ENCODE measurements at regions not wholly inside any gene's neighbourhood (a gene's known extent, or its start where the extent isn't known, plus 50 kb on each side); places are given as distances from the start of the nearest gene placed in this dataset.

GRCh38 chr18:55073116-55073515 lies 113.9 kb upstream of the CCDC68 start:
- Histone ChIP-seq H3K27me3 (no peaks in the 10 kb centered on the region), H3K4me2 (no peak overlapping the region), H3K9me3 (ENCODE audit: low read depth) (no peaks in the 10 kb centered on the region), H3K36me3 (replicated peaks; ENCODE audit: insufficient read depth, low read depth) (no peaks in the 10 kb centered on the region), H3K4me3 (no peak overlapping the region), H3K9me2 (replicated peaks; ENCODE audit: insufficient read depth) (no peaks in the 10 kb centered on the region), H3K27ac (no peak overlapping the region), H3K4me1 (ENCODE audit: insufficient read depth) (no peaks in the 10 kb centered on the region), H4K20me1 (ENCODE audit: insufficient read depth, poor library complexity, severe bottlenecking) (no peaks in the 10 kb centered on the region), H2AFZ (no peak overlapping the region), H3K79me2 (no peaks in the 10 kb centered on the region)
- DNase-seq (ENCODE audit: low spot score) = no peak
- 82% methylated on average over 4 of the region's 4 CpGs for WGBS (ENCODE audit: low lambda C conversion rate, missing lambda C conversion rate)
- no peak for TF ChIP-seq EZH2phosphoT487 (IDR thresholded peaks at IDR 0.05; ENCODE audit: low read depth, severe bottlenecking, unreplicated experiment)
- no peak for TF ChIP-seq EZH2 (IDR thresholded peaks at IDR 0.05; ENCODE audit: borderline replicate concordance)
- no peak for TF ChIP-seq CTCF (IDR thresholded peaks at IDR 0.05; ENCODE audit: poor library complexity)

DNA sequence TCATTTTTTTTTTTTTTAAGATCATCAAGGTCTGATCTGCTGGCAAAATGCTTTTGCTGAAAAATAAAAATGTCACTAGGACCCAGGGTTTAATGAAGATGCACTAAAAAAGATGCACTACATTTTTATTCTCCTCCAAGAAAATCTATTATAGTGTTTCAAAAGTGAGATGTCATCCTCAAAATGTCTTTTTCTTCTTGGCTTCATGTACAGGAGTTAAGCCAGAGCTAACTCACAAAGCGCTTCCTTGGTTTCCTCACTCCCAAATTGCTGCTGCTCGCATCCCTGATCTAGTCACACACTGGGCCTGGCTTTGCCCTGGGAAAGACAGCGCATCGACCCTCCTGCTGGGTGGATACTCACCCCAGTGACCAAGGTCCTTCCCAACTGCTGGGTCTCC lies 113.4 kb upstream of the CCDC68 start:
- 90% methylated on average over 4 of the region's 4 CpGs for whole genome bisulfite sequencing (ENCODE audit: low lambda C conversion rate, missing lambda C conversion rate)
- H3K9me3 ChIP-seq (ENCODE audit: low read depth) = no peaks in the 10 kb centered on the region
- no peaks in the 10 kb centered on the region for H3K9me2 ChIP-seq (replicated peaks; ENCODE audit: insufficient read depth)
- H3K4me3 ChIP-seq = no peak overlapping the region
- H4K20me1 ChIP-seq (ENCODE audit: insufficient read depth, poor library complexity, severe bottlenecking) = no peaks in the 10 kb centered on the region
- no peaks in the 10 kb centered on the region for H3K4me1 ChIP-seq (ENCODE audit: insufficient read depth)
- no peaks in the 10 kb centered on the region for H3K36me3 ChIP-seq (replicated peaks; ENCODE audit: insufficient read depth, low read depth)
- no peaks in the 10 kb centered on the region for H3K79me2 ChIP-seq
- H3K27me3 ChIP-seq = no peaks in the 10 kb centered on the region
- no peak overlapping the region for H2AFZ ChIP-seq
- no peak overlapping the region for H3K27ac ChIP-seq
- TF ChIP-seq EZH2 (IDR thresholded peaks at IDR 0.05; ENCODE audit: borderline replicate concordance) (no peak), EZH2phosphoT487 (IDR thresholded peaks at IDR 0.05; ENCODE audit: low read depth, severe bottlenecking, unreplicated experiment) (no peak), CTCF (IDR thresholded peaks at IDR 0.05; ENCODE audit: poor library complexity) (no peak)
- H3K4me2 ChIP-seq = no peak overlapping the region
- DNase-seq (ENCODE audit: low spot score) = no peak

GRCh38 chr18:55072181-55072580 lies 112.9 kb upstream of the CCDC68 start:
- Histone ChIP-seq H2AFZ (no peak overlapping the region), H3K9me3 (ENCODE audit: low read depth) (no peaks in the 10 kb centered on the region), H3K27ac (no peak overlapping the region), H3K9me2 (replicated peaks; ENCODE audit: insufficient read depth) (no peaks in the 10 kb centered on the region), H3K4me3 (no peak overlapping the region), H3K79me2 (no peaks in the 10 kb centered on the region), H3K36me3 (replicated peaks; ENCODE audit: insufficient read depth, low read depth) (no peaks in the 10 kb centered on the region), H3K4me1 (ENCODE audit: insufficient read depth) (no peaks in the 10 kb centered on the region), H3K27me3 (no peaks in the 10 kb centered on the region), H4K20me1 (ENCODE audit: insufficient read depth, poor library complexity, severe bottlenecking) (no peaks in the 10 kb centered on the region), H3K4me2 (no peak overlapping the region)
- 71% methylated on average over 2 of the region's 2 CpGs for WGBS (ENCODE audit: low lambda C conversion rate, missing lambda C conversion rate)
- no peak for TF ChIP-seq EZH2phosphoT487 (IDR thresholded peaks at IDR 0.05; ENCODE audit: low read depth, severe bottlenecking, unreplicated experiment)
- no peak for TF ChIP-seq CTCF (IDR thresholded peaks at IDR 0.05; ENCODE audit: poor library complexity)
- no peak for TF ChIP-seq EZH2 (IDR thresholded peaks at IDR 0.05; ENCODE audit: borderline replicate concordance)
- DNase-seq (ENCODE audit: low spot score) = no peak

DNA sequence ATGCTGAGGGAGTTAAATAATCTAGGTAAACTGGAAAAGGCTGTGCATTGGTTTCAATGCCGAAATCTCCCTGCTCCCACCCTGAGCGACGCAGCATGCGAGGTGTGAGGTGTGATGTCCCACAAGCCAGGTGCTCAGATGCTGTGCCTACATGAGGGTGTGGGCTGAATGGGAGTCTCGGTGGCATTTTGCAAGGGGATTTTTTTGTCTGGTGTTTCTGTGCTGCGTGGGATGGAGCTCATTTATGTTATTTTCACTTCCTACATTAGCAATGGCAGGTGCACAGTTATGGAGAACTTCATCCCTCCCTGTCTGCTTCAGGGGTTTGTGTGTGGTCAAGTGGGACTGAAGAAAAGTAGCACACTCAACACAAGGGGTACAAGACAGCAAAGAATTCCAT lies 110.2 kb upstream of the CCDC68 start:
- Histone ChIP-seq H3K36me3 (replicated peaks; ENCODE audit: insufficient read depth, low read depth) (no peaks in the 10 kb centered on the region), H3K9me3 (ENCODE audit: low read depth) (no peaks in the 10 kb centered on the region), H3K9me2 (replicated peaks; ENCODE audit: insufficient read depth) (no peaks in the 10 kb centered on the region), H3K27ac (no peak overlapping the region), H3K79me2 (no peaks in the 10 kb centered on the region), H3K27me3 (no peaks in the 10 kb centered on the region), H4K20me1 (ENCODE audit: insufficient read depth, poor library complexity, severe bottlenecking) (no peaks in the 10 kb centered on the region), H3K4me1 (ENCODE audit: insufficient read depth) (no peaks in the 10 kb centered on the region), H2AFZ (no peak overlapping the region), H3K4me3 (no peak overlapping the region), H3K4me2 (no peak overlapping the region)
- TF ChIP-seq EZH2phosphoT487 (IDR thresholded peaks at IDR 0.05; ENCODE audit: low read depth, severe bottlenecking, unreplicated experiment) (no peak), EZH2 (IDR thresholded peaks at IDR 0.05; ENCODE audit: borderline replicate concordance) (no peak), CTCF (IDR thresholded peaks at IDR 0.05; ENCODE audit: poor library complexity) (no peak)
- no peak for DNase-seq (ENCODE audit: low spot score)
- WGBS (ENCODE audit: low lambda C conversion rate, missing lambda C conversion rate) = 93% methylated on average over 6 of the region's 6 CpGs
